ENCODE measurements at regions not wholly inside any gene's neighbourhood (a gene's known extent, or its start where the extent isn't known, plus 50 kb on each side); places are given as distances from the start of the nearest gene placed in this dataset.
A peak's percentile ranks its signal among the peaks of the same experiment; 100 is the strongest.

DNA sequence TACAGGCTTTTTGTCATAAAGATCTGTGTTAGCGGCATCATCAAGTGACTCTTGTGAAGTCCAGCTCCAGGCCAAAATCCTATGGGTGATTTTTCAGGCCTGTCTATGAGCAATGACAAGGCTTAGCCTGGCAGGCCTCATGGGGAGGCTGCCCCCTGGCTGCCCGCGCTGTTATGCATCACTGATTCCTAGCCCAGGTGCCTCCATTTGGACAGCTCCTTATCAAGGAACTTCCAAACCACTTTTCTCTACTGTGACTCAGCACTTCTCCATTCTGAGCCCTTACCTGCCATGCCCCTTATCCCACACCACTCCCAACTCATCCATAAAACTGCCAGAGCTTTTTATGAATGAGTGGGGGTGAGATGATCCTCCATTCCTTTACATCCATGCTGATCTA lies 91.5 kb upstream of the C3orf80 start:
- Histone ChIP-seq H3K36me3 (ENCODE audit: control insufficient read depth, insufficient read depth, low read length) (no peaks in the 10 kb centered on the region), H2AK5ac (ENCODE audit: low read depth, low read length) (no peak overlapping the region), H3K9ac (ENCODE audit: low read depth, low read length) (no peak overlapping the region), H3K9me3 (ENCODE audit: control insufficient read depth, insufficient read depth, low read length) (no peaks in the 10 kb centered on the region), H3K79me1 (ENCODE audit: low read depth in 1 of 2, low read length in 2 of 2) (no peaks in the 10 kb centered on the region), H2BK15ac (ENCODE audit: low read depth, low read length) (peak overlapping the region; percentile 41; the same call in 1 of the 3 replicates), H4K8ac (ENCODE audit: low read depth in 2 of 2, low read length in 2 of 2) (no peak overlapping the region), H3K27me3 (ENCODE audit: control insufficient read depth, insufficient read depth, low read length) (no peaks in the 10 kb centered on the region), H4K91ac (ENCODE audit: insufficient read depth, low read depth, low read length) (no peak overlapping the region), H2BK20ac (ENCODE audit: low read depth, low read length) (no peak overlapping the region), H4K20me1 (ENCODE audit: insufficient read depth, low read length) (no peaks in the 10 kb centered on the region), H3K9me1 (ENCODE audit: insufficient read depth, low read length) (peaks cover 13% of the 10 kb centered on the region), H2BK5ac (ENCODE audit: low read depth, low read length, poor library complexity, severe bottlenecking) (no peak overlapping the region), H3K4me3 (ENCODE audit: insufficient read depth, low read depth, low read length) (no peak overlapping the region), H3K27ac (ENCODE audit: insufficient read depth, low read length) (no peak overlapping the region), H2AK9ac (replicated peaks; ENCODE audit: low read depth, low read length, poor library complexity) (no peak overlapping the region), H4K5ac (ENCODE audit: low read depth, low read length) (no peak overlapping the region), H3K4ac (ENCODE audit: low read depth, low read length) (no peak overlapping the region), H3K14ac (replicated peaks; ENCODE audit: low read depth, low read length) (no peak overlapping the region), H3K56ac (ENCODE audit: extremely low read depth, insufficient read depth, low read length) (no peak overlapping the region), H2BK120ac (ENCODE audit: low read depth, low read length) (no peak overlapping the region), H3K4me2 (ENCODE audit: low read depth, low read length) (no peak overlapping the region), H3K4me1 (ENCODE audit: control insufficient read depth, insufficient read depth, low read length) (peaks cover 10% of the 10 kb centered on the region), H3K23ac (ENCODE audit: low read depth, low read length) (no peak overlapping the region), H3K18ac (ENCODE audit: low read depth, low read length) (no peak overlapping the region), H2AFZ (replicated peaks; ENCODE audit: low read length, poor library complexity) (no peak overlapping the region)
- in situ Hi-C loops (cut with MboI; ENCODE audit: low sequenced_read_pairs) (no loop called here), intact Hi-C loops (cut with micrococcal nuclease) (no loop called here), dilution Hi-C loops (cut with HindIII; ENCODE audit: low sequenced_read_pairs, unreplicated experiment) (no loop called here)
- ATAC-seq (ENCODE audit: low read depth) (no peak), DNase-seq (no peak)
- BruUV-seq (replicated peaks): no TSS peak
- WGBS, 2 experiments (ENCODE audit: extremely low coverage in 2 of 2, insufficient read length in 1 of 2): no CpG with 5 or more reads among the region's 3 CpGs
- POLR2A ChIA-PET (ENCODE audit: unreplicated experiment): no interaction called here
- CTCF ChIA-PET: no interaction called here
- TF ChIP-seq NFE2L2 (IDR thresholded peaks at IDR 0.05; ENCODE audit: low read depth, low read length) (peak; percentile 75), SMC3 (IDR thresholded peaks at IDR 0.05; ENCODE audit: low read depth, low read length) (no peak), CTCF (conservative IDR thresholded peaks at IDR 0.05; ENCODE audit: low read depth, low read length) (0 out of 2 replicates have a peak, but pooled peaks have one; percentile 16)

Measured in IMR-90 (cell line).